OCI-M1 (cell line): ENCODE measurements at regions not wholly inside any gene's neighbourhood (a gene's known extent, or its start where the extent isn't known, plus 50 kb on each side); places are given as distances from the start of the nearest gene placed in this dataset.
A peak's percentile ranks its signal among the peaks of the same experiment; 100 is the strongest.

ENCODE experiments used
- DNase-seq: peaks from one replicate; lab custom pipeline; 2025; lab: John Stamatoyannopoulos, UW

DNA sequence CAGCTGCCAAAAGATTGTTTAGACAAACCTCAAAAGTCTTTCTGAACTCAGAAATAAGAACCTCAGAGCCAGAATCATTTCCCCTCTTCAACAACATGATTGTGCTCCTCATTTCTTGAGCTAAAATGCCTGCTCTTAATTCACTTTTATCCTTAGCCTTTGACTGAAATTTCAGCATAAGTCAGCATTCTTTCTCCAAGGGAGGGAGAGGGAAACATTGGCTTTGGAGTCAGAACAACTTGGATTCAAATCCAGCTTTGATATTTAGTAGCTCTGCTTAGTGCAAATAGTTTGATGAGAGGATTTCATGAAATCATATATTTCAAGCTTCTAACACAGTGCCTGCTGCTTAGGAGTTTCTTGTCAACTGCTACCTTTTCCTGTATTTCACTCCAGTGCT, 484.6 kb upstream of the INTU start:
- no peak for DNase-seq

DNA sequence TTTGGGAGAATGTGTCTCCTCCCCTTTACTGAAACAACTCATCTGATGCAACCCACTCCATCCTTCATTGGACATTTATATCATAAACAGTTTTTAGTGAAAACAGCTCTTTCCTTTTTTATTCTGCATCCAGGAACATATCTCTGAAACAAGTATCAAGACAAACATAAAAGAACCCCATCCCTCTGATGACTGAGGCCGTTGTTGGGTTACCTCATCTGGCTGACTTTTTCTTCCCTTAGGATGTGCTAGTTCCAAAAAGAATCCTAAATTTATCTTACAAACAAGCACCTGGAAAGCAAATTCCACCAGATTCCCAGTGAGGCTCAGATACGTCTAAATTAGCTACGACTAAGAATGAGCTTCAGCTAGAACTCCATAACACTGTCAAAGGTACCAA, 483.7 kb upstream of the INTU start:
- no peak for DNase-seq

DNA sequence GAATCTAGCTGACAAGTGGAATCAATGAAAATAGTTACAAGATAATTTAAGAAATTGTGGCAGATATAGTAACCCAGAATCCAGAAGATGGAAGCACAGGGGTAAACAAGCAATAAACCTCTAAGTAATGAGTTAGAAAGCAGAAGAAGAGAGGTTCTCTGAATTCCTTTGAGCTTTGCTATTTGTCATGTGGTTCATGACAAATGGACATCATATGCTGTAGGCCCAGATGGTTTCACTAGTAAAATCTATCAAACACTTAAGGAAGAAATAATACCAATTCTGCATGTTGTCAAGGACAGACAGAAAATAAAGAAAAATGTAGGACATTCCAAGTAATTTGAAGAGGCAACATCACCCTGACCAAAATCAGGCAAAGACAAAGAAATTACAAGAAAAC, 480.8 kb upstream of the INTU start:
- DNase-seq, result no peak

DNA sequence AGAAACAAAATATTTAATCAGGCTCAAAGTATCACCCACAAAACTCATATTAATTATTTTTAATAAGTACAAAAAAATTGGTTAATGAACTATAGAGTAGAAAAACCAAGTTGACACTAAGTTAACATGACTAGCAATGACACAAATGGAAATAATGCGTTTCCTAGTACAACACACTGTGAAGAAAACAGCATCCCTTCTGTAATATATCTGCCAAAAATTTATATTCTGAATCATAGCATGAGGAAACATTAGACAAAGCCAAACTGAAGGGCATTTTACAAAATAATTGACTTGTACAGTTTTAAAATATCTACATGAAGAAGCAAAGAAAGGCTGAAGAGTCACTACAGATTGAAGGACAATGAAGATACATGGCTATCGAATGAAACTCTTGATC, 477.6 kb upstream of the INTU start:
- no peak for DNase-seq

DNA sequence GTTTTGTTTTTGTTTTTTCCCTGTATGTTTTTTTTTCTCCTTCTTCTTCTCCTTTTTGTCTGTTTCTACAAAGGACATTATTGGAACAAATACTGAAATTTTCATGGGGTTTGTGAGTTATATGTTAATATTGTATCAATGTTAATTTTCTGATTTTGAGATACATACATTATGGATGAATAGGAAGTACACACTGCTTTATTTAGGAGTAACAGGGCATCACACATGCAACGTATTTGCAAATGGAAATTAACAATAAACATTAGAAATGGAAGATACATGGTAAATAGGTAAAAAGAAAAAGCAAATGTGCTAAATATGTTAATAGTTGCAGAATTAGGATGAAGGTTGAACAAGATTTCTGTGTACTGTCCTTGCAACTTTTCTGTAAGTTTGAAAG, 477.2 kb upstream of the INTU start:
- no peak for DNase-seq

DNA sequence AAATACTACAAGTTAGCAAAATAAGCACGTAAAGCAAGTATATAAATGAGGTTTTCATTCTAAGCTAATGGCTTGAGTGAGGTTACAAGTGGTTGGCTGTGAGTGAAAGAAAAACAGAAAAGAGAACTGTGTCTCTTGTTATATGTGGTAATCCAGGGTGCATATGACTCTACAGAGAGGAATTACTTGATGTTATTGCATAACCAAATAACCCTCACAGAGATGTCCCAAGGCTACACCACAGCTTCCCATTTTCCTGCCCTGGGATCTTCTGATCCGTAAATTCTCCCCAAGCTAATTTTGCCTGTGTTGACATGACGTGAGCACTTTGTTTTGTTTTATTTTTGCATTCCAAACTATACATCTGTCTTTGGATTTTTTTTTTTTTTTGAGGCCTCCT, 470.0 kb upstream of the INTU start:
- DNase-seq, result peak; percentile 28

DNA sequence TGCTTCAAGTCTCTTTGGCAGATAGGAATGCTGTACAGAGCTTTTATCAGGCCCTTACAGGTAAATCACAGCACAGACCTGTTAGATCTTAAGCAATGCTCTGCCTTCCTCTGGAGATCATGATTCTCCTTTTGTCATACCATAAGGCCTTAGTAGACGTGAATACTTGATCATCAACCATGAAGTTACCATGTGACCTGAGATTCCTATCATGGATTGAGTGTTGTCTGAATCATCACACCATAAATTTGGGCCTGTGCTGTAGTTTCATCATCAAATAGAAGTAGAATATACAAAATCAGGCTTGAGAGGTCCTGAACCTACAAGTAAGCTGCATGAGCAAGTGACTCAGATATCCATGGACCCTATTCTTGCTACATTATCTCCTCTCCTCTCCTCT, 466.8 kb upstream of the INTU start:
- DNase-seq, result no peak

DNA sequence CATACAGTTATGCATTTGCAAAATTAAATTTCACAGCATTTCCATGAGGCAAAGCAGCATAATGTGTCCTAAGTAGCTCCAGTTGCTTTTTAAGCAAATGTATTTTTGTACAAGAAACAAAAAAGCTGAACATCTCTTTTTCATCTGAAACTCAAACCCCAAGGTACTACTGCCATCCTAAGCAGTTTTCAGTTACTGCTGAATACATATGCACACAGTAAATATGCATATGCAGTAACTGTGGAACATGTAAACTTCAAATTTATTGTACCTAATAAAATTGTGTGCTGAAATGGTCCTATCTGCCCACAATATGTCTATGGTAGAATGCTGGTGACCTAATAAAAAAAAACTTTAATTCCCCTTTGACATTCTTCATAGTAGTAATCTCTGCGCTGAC, 458.6 kb upstream of the INTU start:
- DNase-seq, result no peak

DNA sequence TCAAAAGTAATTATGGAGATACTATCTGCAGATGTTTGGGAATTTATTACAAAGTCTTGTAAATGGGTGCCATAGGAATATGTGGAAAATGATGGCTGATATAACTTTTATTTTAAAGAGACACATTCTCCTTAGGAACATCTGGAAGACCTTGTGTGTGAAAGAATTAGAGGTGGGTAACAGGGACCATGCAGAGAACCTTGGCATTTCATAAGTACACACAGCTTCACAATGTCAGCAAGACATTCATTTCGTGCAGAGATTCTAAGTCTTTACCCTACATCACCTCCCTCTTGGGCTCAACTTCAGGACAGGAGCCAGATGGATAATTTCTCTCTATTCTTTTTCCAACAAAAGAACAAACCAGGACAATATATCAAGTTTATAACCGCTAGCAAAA, 458.1 kb upstream of the INTU start:
- DNase-seq, result no peak

DNA sequence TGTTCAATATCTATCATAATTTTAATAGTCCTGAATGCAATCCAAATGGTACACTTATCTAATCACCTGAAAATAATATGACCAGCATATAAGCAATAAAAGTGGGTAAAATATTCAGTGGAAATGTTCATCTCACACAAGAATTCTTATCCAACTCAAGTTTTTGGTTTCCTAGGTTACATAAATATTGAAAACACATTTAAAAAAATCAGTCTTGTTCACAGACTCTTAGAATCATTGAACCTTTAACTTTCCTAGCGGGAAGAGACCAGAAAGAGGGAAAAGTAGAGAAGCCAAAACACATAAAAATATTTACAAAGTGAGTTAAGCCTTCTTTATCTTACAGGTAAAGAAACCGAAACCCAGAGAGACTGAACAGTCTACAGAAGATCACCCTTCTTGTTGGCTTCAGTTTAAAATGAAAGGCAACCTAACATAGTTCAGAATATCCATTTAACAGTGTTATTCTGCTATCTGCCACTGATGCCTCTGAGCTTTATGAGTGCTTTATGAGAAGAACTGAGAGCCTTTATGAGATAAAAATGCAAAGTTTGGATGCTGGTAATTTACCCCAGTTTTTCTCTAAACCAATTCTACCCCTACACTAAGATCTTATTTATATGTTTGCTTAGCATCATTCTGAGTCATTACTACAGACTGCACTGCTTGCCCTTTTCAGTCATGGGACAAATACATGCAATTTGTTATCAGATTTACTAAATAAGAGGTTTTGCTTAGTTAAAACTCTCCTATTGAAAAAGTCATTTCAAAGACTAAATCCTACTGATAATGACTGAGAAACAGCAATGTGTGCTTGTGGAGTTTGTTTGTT, 453.3 kb upstream of the INTU start:
- no peak for DNase-seq

DNA sequence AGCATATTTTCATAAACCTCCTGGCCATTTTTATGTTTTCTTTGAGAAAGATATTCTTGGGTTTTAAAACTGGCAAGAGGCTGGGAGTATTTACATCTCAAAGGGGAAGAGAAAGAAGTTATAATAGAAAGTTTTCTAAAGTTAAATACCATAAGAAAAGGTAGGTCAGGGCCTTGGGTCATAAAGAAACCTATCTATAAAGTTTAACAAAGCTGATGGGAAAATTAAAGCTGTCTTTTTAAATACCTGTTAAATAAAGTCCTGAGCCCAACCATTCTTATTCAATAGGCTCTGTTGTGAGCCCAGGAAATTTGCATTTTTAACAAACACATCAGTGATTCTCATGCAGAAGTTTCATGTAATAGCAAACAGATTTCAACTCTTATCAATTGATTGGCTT, 451.8 kb upstream of the INTU start:
- DNase-seq, result no peak

DNA sequence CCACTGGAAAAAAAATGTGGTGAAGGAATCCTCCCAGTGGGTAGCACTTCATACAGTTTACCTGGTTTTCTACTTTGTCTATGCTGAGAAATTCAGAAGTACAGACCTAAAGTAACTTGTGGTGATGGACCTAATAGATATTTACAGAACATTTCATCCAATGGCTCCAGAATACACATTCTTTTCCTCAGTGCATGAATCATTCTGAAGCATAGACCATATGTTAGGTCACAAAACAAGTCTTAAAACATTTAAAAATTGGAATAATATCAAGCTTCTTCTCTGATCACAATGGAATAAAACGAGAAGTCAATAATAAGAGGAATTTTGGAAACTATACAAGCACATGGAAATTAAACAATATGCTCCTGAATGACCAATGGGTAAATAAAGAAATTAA, 450.1 kb upstream of the INTU start:
- no peak for DNase-seq

DNA sequence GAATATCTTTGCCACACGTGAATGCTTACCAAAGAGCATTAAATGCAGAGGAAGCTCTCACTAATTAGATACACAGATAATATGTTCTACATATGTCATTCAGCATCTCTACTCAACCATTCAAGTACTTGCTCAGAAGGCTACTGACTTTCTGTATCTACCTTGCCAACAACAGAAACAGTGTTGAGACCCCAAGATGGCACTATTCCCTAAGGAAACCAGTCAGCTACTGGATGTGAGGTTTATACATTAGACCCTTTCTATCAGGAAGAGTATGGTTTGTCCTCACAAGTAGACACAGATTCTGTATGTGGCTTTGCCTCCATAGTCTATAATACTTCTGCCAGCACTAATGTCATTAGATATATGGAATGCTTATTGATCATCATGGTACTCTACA, 443.9 kb upstream of the INTU start:
- DNase-seq, result peak; percentile 72

DNA sequence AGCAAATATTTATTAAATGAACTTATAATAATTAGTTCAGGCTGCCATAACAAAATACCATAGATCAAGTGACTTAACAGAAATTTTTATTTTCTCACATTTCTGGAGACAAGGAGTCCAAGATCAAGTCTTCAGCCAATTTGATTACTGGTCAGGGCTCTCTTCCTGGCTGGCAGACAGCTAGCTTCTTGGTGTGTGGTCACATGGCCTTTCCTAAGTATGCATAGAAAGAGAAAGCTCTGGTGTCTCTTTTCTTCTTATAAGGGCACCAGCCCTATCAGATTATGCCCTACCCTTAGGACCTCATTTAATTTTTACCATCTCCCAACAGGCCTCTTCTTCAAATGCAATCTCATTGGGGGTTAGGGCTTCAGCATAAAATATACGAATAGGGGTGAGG, 438.5 kb upstream of the INTU start:
- peak; percentile 54 for DNase-seq

DNA sequence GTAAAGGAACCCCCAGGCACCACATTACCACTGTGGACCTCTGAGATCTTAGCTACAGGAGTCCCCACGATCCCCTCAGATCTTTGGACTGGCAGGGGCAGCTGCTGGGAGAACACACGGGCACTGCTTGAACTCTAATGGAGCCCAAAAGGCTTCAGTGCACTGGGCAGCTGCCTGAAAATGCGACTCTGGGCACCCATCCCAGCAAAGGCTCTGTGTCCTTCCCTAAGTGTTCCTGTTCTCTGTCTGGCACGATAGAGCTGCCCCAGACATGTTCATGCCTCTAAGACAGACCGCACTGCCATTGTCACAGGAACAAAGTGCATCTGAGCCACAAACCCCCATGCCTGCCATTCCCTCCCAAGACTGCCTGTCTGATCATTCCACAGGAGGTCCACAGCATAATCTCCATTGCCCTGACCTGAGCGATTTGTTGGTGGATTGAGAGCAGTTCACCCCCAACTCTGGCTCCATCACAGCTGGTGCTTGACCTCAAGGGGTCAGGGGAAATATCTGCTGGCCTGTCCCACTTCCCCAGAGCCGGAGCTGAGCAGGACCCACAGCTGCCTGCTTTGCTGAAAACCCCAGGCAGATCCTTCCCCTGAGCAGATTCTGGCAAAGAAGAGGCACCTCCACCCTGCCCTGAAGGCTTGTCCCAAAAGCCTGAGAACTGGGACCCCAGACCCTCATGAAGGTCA, 436.0 kb upstream of the INTU start:
- DNase-seq, result no peak

DNA sequence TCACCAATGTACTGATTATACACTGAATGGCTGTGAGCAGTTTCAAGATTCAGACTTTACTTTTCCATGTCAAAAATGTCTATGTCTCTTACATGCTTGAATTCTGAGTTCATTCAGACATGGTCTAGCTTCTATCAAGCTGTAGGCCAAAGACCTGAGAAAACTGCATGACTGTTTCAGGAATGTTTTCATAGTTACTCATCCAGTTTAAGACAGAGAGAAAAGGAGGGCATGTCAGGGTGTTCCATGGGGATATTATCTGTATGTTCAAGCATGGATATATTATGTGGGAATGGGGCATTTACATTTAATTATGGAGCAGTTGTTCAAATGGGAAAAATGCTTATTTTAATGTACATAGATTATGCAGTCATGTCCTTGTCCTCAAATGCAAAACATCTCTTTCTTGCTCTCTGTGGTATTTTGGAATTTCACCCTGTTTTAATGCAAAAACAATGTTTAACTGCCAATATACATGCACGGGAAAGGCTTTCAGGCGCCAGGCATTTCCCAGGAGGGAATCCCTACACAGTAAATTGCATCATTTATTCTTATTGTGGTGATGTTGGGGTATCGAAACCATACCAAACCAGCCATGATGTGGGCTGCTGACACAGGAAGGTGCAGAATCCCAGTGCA, 429.1 kb upstream of the INTU start:
- no peak for DNase-seq

DNA sequence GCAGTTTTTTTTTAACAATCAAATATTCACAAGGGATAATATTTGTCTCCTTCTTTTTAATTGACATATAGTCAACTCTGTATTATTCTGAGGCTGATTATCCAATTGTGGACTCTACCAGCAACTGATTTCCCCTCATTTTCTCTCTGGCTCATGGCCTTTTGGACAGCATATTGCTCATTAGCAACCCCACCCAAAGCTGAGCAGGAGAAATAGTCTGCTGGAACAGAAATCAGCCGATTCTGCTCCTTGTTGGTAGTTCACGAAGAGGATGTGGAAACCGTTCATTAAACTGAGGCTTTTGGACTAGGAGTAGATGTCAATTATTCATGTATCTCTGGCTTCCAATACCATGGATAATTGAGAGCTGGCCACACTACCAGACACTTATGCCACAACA, 428.4 kb upstream of the INTU start:
- DNase-seq, result no peak

DNA sequence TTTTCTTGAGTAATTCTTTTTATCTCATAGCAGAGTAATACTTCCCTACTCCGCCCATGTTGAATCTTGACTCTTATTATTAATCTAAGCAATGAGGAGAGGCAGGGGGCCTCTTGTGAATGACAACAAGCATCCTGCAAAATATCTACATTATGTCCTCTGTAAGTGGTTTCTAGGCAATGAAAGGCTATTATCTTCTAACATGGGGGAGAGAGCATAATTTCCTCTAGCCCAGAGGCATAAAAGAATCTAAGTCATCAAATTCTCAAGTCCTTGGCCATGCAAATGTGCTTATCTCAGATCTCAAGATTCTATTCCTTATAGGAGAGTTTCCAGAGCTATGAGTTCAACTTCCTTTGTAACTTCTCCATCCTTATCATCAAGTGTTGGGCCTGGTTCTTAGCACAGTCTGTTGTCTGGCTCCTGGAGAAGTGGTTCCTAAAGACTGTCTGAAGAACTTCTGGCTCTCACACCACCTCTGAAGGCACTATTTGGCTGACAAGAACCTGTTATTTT, 423.1 kb upstream of the INTU start:
- no peak for DNase-seq

DNA sequence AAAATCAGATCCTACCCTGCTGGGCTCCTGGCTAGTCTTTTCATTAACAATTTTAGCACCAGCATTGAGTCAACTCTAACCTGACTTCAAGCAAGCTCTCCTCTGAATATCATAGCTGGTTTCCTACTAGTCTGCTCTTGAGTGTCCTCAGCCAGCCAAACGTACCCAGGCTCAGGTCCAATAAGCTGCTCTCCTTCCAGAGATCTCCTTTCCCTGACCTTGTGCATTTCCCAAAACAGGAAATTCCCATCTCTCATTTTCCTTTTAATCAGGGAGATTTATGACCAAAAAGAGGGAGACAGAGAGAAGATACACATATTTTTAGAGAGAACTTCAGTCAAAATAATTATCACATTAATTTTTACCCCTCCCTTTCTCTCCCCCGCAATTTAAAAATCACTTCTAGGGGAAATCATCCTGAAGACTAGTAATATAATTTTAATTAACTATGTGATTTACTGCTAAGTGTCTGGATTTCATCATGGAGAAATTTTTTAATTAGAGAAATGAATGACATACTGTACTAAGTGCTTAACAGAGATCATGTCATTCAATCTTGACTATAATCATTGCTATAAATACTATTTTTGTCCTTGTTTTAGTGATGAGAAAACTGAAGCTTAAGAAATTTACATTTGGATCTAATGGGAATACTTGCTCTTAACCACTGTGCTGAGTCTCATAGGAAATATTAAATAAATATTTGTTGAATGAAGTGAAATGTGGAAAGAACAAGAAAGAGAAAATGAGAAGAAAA, 421.7 kb upstream of the INTU start:
- DNase-seq, result no peak

DNA sequence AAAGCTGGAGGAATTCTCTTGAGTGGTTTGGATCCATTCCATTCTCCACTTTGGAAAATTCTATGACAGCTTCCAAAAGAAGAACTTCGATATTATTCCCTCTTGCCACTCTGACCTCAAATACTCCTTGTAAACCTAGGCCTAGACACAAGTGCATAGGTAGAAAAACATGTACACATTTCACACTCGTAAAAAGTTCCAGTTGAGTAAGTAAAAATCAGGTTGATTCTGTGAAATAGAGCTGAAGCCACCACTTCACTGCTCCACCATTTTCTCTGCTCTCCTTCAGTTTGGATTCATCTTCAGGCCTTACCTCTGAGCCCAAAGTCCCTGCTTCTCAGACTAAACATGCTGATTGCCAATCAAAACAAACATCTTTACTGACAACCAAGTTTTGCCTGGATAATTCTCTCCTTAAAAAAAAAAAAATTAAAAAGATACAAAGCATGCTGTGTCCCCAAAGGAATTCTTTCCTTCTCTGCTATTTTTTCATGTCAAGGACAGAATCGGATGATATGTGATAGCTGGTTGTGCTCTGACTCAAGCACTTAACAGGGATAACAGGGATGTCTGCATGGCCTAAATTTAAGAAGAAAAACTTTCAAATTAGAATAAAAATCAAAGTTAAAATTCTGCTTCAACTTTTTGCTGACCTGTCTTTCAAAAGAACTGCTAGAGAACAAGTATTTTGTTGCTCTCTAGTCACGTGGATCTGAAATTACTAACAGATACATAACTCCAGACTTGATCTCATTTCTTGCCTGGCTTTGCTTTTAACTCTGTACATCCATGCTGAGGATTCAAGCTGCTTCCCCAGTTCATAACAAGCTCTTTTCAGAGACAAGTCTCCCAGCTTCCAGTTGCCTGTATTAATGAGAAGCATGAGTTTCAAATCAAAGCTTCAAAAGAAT, 420.9 kb upstream of the INTU start:
- DNase-seq, result no peak

DNA sequence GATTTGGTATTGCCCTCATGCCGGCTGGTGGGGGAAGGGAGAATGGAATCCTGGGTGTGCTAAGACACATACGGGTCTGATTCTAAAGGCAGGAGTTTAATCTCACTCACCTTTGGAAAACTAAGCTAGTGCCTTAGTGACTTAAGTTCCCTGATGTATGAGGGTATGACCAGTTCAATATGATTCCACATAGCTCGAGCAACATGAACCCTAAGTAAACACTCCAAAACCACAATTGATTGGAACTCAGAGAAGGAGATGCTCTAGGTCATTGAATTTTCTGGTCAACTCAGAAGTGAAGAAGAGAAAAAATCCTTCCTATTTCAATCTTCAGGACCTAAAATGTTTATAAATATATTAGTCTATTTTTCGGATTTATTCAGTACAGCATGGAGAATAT, 420.1 kb upstream of the INTU start:
- DNase-seq, result no peak
